OCI-LY3 (cell line): ENCODE measurements at regions not wholly inside any gene's neighbourhood (a gene's known extent, or its start where the extent isn't known, plus 50 kb on each side); places are given as distances from the start of the nearest gene placed in this dataset.
A peak's percentile ranks its signal among the peaks of the same experiment; 100 is the strongest.
"Not testable (repeated sequence)": the region's sequence is repeated elsewhere in the genome, so short reads cannot be mapped to it uniquely, and the experiment has no call there.

Source experiments
- H2AFZ ChIP-seq: fragments of 200-600, 300-600 bp; shearing (Covaris generic); 2 replicates; pipeline ENCODE4 v1.6.0; 2014; ENCODE audit warnings: antibody characterized with exemption, low read depth, low read length
- H3K27ac ChIP-seq: fragments of 200-600, 300-600 bp; sonication (generic); 2 replicates; pipeline ENCODE4 v1.5.1; 2014; ENCODE audit warnings: mild to moderate bottlenecking, low read length, moderate library complexity, mixed read lengths
- H3K27me3 ChIP-seq: fragments of 200-600, 300-600 bp; sonication (generic); 2 replicates; pipeline ENCODE4 v1.6.1; 2014; ENCODE audit warnings: low read depth, low read length, mixed read lengths
- H3K36me3 ChIP-seq: fragments of 200-600, 300-600 bp; sonication (generic); replicated peaks from 2 replicates; pipeline ENCODE3; 2014; ENCODE audit warnings: low read depth, low read length, mixed read lengths
- H3K4me1 ChIP-seq: fragments of 300-600, 200-600 bp; sonication (generic); 2 replicates; pipeline ENCODE4 v1.6.1; 2014; ENCODE audit warnings: low read length, mixed read lengths
- H3K4me2 ChIP-seq: fragments of 200-600, 300-600 bp; sonication (generic); 2 replicates; pipeline ENCODE4 v1.6.1; 2014; ENCODE audit warnings: low read length, mixed read lengths
- H3K4me3 ChIP-seq: fragments of 300-600, 200-600 bp; sonication (generic); 2 replicates; pipeline ENCODE4 v1.5.1; 2014; ENCODE audit warnings: antibody characterized with exemption, mild to moderate bottlenecking, low read length, moderate library complexity
- H3K79me2 ChIP-seq: fragments of 300-600, 200-600 bp; shearing (Covaris generic); 2 replicates; pipeline ENCODE4 v1.6.1; 2014; ENCODE audit warnings: mild to moderate bottlenecking, low read length, mixed read lengths
- H3K9ac ChIP-seq: fragments of 300-600, 200-600 bp; shearing (Covaris generic); 2 replicates; pipeline ENCODE4 v1.6.0; 2014; ENCODE audit warnings: mild to moderate bottlenecking, low read length, moderate library complexity
- H3K9me3 ChIP-seq: fragments of 200-600, 300-600 bp; shearing (Covaris generic); 2 replicates; pipeline ENCODE4 v1.6.1; 2014; ENCODE audit warnings: low read length, mixed read lengths; ENCODE audit not compliant: insufficient read depth
- H4K20me1 ChIP-seq: fragments of 200-600, 300-600 bp; sonication (generic); 2 replicates; pipeline ENCODE4 v1.6.1; 2016; ENCODE audit warnings: low read length, mixed read lengths; ENCODE audit not compliant: insufficient read depth
- EZH2phosphoT487 ChIP-seq: fragments of 200-600 bp; shearing (Covaris generic); IDR thresholded peaks from 2 replicates; pipeline ENCODE4 v1.6.1; 2018; ENCODE audit warnings: antibody characterized with exemption, mixed run types, low read depth
- TF ChIP-seq, protein P1 (sequence below): fragments of 200-600, 300-600 bp; sonication (generic); IDR thresholded peaks from 2 replicates; pipeline ENCODE4 v1.5.1; 2014; ENCODE audit warnings: antibody characterized with exemption, low read length, low read depth

DNA sequence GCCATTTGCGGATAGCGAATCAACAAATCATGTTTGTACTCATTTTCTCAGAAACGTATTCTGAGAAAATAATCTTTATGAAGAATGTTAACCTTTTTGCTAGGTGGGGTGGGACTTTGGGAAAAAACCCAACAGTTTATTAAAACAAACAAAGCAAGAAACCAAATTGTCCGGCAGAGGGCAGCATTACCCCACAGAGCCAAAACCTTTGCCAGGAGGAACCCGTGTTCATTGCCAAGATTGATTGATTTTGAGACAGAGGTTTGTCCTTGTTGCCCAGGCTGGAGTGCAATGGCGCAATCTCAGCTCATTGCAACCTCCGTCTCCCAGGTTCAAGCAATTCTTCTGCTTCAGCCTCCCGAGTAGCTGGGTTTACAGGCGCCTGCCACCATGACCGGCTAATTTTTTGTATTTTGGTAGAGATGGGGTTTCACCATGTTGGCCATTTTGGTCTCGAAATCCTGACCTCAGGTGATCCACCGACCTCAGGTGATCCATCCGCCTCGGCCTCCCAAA lies 70.8 kb upstream of the RHOU start:
- no peaks in the 10 kb centered on the region for H3K36me3 ChIP-seq
- TF ChIP-seq, protein P1, sequence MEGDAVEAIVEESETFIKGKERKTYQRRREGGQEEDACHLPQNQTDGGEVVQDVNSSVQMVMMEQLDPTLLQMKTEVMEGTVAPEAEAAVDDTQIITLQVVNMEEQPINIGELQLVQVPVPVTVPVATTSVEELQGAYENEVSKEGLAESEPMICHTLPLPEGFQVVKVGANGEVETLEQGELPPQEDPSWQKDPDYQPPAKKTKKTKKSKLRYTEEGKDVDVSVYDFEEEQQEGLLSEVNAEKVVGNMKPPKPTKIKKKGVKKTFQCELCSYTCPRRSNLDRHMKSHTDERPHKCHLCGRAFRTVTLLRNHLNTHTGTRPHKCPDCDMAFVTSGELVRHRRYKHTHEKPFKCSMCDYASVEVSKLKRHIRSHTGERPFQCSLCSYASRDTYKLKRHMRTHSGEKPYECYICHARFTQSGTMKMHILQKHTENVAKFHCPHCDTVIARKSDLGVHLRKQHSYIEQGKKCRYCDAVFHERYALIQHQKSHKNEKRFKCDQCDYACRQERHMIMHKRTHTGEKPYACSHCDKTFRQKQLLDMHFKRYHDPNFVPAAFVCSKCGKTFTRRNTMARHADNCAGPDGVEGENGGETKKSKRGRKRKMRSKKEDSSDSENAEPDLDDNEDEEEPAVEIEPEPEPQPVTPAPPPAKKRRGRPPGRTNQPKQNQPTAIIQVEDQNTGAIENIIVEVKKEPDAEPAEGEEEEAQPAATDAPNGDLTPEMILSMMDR, result peak; percentile 86
- TF ChIP-seq EZH2phosphoT487, result no peak
- H2AFZ ChIP-seq, result no peak overlapping the region
- H3K4me1 ChIP-seq, result peaks cover 2% of the 10 kb centered on the region; the same call in 1 of the 2 replicates
- H3K27me3 ChIP-seq, result no peaks in the 10 kb centered on the region
- no peak overlapping the region; the same call in 1 of the 2 replicates for H3K4me2 ChIP-seq
- no peaks in the 10 kb centered on the region for H3K79me2 ChIP-seq
- H3K27ac ChIP-seq, result no peak overlapping the region
- no peaks in the 10 kb centered on the region for H3K9me3 ChIP-seq
- no peak overlapping the region for H3K9ac ChIP-seq
- no peak overlapping the region for H3K4me3 ChIP-seq
- H4K20me1 ChIP-seq, result no peaks in the 10 kb centered on the region

DNA sequence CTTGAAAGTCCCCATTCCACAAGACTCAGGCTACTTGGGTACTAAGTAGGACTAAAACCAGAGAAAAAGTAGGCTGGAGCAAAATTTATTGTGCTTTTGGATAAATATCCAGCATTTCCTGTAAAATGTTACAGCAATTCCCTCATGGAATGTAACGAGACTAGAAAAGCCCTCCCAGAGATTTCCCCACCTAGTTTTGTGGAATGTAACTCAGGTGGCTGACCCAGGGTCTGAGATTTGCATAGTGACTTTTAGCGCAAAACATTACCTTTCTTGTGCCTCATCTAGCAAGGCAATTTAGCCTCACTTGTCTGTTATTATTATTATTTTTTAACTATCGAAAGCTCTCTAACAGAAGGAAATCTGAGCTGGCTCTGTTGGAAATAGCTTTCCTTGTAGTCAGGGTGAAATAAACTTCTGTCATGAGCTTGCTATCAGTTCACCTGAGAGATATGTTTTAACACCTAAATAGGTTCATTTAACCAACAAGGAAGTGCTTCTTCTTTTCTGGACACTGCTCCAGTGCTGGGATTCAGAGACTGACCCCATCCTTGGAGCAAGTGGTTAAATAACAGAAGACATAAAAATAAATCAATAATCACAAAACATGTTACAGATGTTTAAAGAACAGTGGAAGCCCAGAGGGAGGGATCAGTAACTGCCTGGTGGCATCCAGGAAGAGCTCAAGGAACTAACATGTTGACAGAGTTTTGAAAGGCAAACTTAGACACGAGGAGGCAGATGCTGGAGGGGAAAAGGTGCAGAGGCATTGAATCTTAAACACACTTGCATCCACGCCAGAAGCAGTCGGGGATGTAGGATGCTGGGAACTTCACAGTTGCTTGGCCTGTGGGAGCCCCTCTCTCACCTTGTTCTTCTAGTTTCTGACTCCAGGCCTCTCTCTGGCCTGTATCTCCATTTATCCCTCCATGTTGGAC lies 68.3 kb upstream of the RHOU start:
- H3K79me2 ChIP-seq, result no peaks in the 10 kb centered on the region
- TF ChIP-seq, protein P1, result no peak
- no peak for TF ChIP-seq EZH2phosphoT487
- no peaks in the 10 kb centered on the region for H3K36me3 ChIP-seq
- H4K20me1 ChIP-seq, result no peaks in the 10 kb centered on the region
- H3K9me3 ChIP-seq, result no peaks in the 10 kb centered on the region
- no peak overlapping the region for H3K27ac ChIP-seq
- H3K4me3 ChIP-seq, result no peak overlapping the region
- peaks cover 2% of the 10 kb centered on the region; the same call in 1 of the 2 replicates for H3K4me1 ChIP-seq
- H3K4me2 ChIP-seq, result no peak overlapping the region
- no peaks in the 10 kb centered on the region for H3K27me3 ChIP-seq
- no peak overlapping the region for H2AFZ ChIP-seq
- no peak overlapping the region for H3K9ac ChIP-seq

DNA sequence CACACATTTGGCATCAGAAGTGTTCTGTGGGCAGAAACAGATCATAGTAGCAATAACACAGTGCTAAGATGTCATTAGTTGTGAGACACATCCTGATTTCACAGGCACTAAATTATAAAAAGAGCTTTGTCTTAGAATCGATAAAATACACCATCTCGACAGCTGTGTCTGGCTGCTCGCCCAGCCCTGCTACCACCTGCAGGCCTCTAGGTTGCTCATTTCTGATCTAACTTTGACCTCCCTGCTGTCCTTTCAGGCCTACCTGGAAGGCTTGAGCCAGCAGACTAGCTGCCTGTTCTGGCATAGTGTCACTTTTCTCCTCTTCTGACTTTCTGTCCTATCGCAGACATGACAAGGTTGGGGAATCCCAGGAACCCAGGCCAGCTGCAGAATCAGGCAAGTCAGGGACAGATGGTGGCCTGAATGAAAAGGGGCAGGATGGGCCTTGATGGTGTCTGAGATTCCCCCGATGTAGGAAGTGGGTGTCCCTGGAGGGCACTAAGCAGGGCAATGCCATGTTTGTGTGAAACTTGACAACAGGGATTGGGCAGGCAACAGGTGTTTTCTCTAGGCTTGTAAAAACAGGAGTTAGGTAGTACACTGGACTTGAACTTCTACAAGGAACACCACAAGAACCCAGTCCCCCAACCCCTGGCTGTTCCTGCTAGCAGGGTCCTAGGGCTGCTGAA lies 66.6 kb upstream of the RHOU start:
- Histone ChIP-seq H4K20me1 (no peaks in the 10 kb centered on the region), H3K79me2 (no peaks in the 10 kb centered on the region), H3K27ac (no peak overlapping the region), H3K4me2 (no peak overlapping the region), H3K4me3 (no peak overlapping the region), H3K4me1 (peaks cover 2% of the 10 kb centered on the region; the same call in 1 of the 2 replicates), H3K27me3 (no peaks in the 10 kb centered on the region), H2AFZ (no peak overlapping the region), H3K9me3 (no peaks in the 10 kb centered on the region), H3K9ac (no peak overlapping the region), H3K36me3 (no peaks in the 10 kb centered on the region)
- TF ChIP-seq, protein P1, result no peak
- TF ChIP-seq EZH2phosphoT487, result no peak

DNA sequence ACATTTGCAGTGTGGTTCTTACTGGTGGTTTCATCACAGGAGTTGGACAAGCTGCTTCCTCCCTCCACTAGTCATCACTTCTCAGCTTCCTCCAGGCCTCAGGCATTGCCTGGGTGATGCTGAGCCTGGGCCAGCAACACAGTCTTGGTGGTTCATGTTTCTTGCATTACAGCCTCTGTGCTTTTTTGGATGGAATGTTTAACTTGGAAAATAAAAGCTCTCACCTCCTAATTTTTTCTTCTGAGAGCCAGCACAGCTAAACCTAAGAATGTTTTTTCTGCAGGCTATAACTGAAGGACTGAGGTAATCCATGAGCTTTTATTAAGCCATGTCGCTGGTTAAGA lies 66.1 kb upstream of the RHOU start:
- Histone ChIP-seq H3K4me1 (peaks cover 1% of the 10 kb centered on the region; the same call in 1 of the 2 replicates), H3K79me2 (no peaks in the 10 kb centered on the region), H3K9ac (no peak overlapping the region), H3K27me3 (no peaks in the 10 kb centered on the region), H3K4me3 (no peak overlapping the region), H4K20me1 (no peaks in the 10 kb centered on the region), H3K9me3 (no peaks in the 10 kb centered on the region), H3K27ac (no peak overlapping the region), H3K4me2 (no peak overlapping the region), H2AFZ (no peak overlapping the region), H3K36me3 (no peaks in the 10 kb centered on the region)
- TF ChIP-seq, protein P1, result no peak
- no peak for TF ChIP-seq EZH2phosphoT487

DNA sequence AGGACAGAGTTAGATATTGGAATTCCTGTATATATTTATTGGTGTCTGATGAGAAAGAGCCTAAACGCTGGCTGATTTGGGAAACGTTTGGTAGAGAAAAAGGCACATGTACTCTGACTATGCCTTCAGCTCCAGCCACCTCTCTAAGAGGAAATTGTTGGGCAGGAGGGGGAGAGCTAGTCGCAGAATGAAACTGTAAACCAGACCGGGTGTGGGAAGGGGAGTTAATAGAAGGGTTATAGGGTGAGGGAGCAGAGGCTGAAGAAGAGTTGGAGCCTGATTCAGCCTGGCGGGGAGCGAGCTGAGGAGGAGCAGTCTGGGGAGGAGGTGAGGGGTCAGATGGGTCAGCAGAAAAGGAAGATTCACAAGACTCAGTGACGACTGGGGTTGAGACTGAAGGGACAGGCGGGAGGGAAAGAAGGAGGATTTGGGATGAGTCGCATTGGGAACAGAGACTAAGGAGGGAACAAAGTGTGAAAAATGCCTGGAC lies 54.2 kb upstream of the RHOU start:
- not testable (repeated sequence) for H3K36me3 ChIP-seq, H2AFZ ChIP-seq, H3K9me3 ChIP-seq, H4K20me1 ChIP-seq, H3K4me1 ChIP-seq, H3K4me2 ChIP-seq, H3K27me3 ChIP-seq, H3K9ac ChIP-seq, H3K79me2 ChIP-seq, H3K4me3 ChIP-seq, H3K27ac ChIP-seq
